ENCODE measurements at regions not wholly inside any gene's neighbourhood (a gene's known extent, or its start where the extent isn't known, plus 50 kb on each side); places are given as distances from the start of the nearest gene placed in this dataset.

GRCh38 chr2:12293874-12294273, 422.9 kb upstream of the TRIB2 start:
- no peak for DNase-seq

- DNase-seq: no peak
Measured at GRCh38 chr2:12295856-12296519, 420.7 kb upstream of the TRIB2 start.

GRCh38 chr2:12296915-12297314, 419.8 kb upstream of the TRIB2 start:
- no peak for DNase-seq

GRCh38 chr2:12298352-12298751, 418.4 kb upstream of the TRIB2 start:
- DNase-seq: no peak

- no peak for DNase-seq
Measured at GRCh38 chr2:12299431-12299830, 417.3 kb upstream of the TRIB2 start.

- peak; percentile 65 for DNase-seq
Measured at GRCh38 chr2:12300019-12300602, 416.6 kb upstream of the TRIB2 start.

- DNase-seq: no peak
Measured at GRCh38 chr2:12300927-12301326, 415.8 kb upstream of the TRIB2 start.

- DNase-seq: no peak
Measured at GRCh38 chr2:12302140-12302539, 414.6 kb upstream of the TRIB2 start.

- no peak for DNase-seq
Measured at GRCh38 chr2:12302691-12303090, 414.0 kb upstream of the TRIB2 start.

GRCh38 chr2:12303181-12304030, 413.3 kb upstream of the TRIB2 start:
- DNase-seq: peak; percentile 93

GRCh38 chr2:12304564-12305171, 412.1 kb upstream of the TRIB2 start:
- no peak for DNase-seq

GRCh38 chr2:12305931-12306330, 410.8 kb upstream of the TRIB2 start:
- no peak for DNase-seq

- no peak for DNase-seq
Measured at GRCh38 chr2:12310399-12310798, 406.3 kb upstream of the TRIB2 start.

GRCh38 chr2:12313445-12314126, 403.1 kb upstream of the TRIB2 start:
- DNase-seq: peak; percentile 75

GRCh38 chr2:12314127-12314760, 402.5 kb upstream of the TRIB2 start:
- DNase-seq: no peak

- no peak for DNase-seq
Measured at GRCh38 chr2:12315224-12315623, 401.5 kb upstream of the TRIB2 start.

- DNase-seq: no peak
Measured at GRCh38 chr2:12316476-12316875, 400.3 kb upstream of the TRIB2 start.

- no peak for DNase-seq
Measured at GRCh38 chr2:12317286-12317685, 399.4 kb upstream of the TRIB2 start.

GRCh38 chr2:12317814-12318426, 398.8 kb upstream of the TRIB2 start:
- peak; percentile 90 for DNase-seq

GRCh38 chr2:12318427-12319057, 398.2 kb upstream of the TRIB2 start:
- peak; percentile 86 for DNase-seq
